ENCODE measurements at regions not wholly inside any gene's neighbourhood (a gene's known extent, or its start where the extent isn't known, plus 50 kb on each side); places are given as distances from the start of the nearest gene placed in this dataset.
A peak's percentile ranks its signal among the peaks of the same experiment; 100 is the strongest.

GRCh38 chr12:39173726-39174125 is 268.3 kb upstream of the CPNE8 start:
- DNase-seq (ENCODE audit: low read depth): no peak
- no peak overlapping the region for H3K4me3 ChIP-seq (ENCODE audit: low read depth, low read length)
- no peak for TF ChIP-seq CTCF (IDR thresholded peaks at IDR 0.05; ENCODE audit: insufficient read depth, low read depth, low read length)

- TF ChIP-seq CTCF (IDR thresholded peaks at IDR 0.05; ENCODE audit: insufficient read depth, low read depth, low read length): no peak
- DNase-seq (ENCODE audit: low read depth): no peak
- H3K4me3 ChIP-seq (ENCODE audit: low read depth, low read length): no peak overlapping the region
Measured at GRCh38 chr12:39165338-39165737, 259.9 kb upstream of the CPNE8 start.

GRCh38 chr12:39161465-39162085 is 256.2 kb upstream of the CPNE8 start:
- no peak for DNase-seq (ENCODE audit: low read depth)
- H3K4me3 ChIP-seq (ENCODE audit: low read depth, low read length): no peak overlapping the region
- TF ChIP-seq CTCF (IDR thresholded peaks at IDR 0.05; ENCODE audit: insufficient read depth, low read depth, low read length): no peak

- no peak for DNase-seq (ENCODE audit: low read depth)
- TF ChIP-seq CTCF (IDR thresholded peaks at IDR 0.05; ENCODE audit: insufficient read depth, low read depth, low read length): no peak
- no peak overlapping the region for H3K4me3 ChIP-seq (ENCODE audit: low read depth, low read length)
Measured at GRCh38 chr12:39157696-39158342, 252.4 kb upstream of the CPNE8 start.

GRCh38 chr12:39145175-39145999 is 240.0 kb upstream of the CPNE8 start:
- peak overlapping the region; percentile 53 for H3K4me3 ChIP-seq (ENCODE audit: low read depth, low read length)
- TF ChIP-seq CTCF (IDR thresholded peaks at IDR 0.05; ENCODE audit: insufficient read depth, low read depth, low read length): peak; percentile 52
- DNase-seq (ENCODE audit: low read depth): peak; percentile 20

- no peak for TF ChIP-seq CTCF (IDR thresholded peaks at IDR 0.05; ENCODE audit: insufficient read depth, low read depth, low read length)
- peak overlapping the region; percentile 53 for H3K4me3 ChIP-seq (ENCODE audit: low read depth, low read length)
- no peak for DNase-seq (ENCODE audit: low read depth)
Measured at GRCh38 chr12:39144613-39145061, 239.2 kb upstream of the CPNE8 start.

All from fibroblast of villous mesenchyme (primary cell).